Brain microvascular endothelial cell (primary cell): ENCODE measurements at regions not wholly inside any gene's neighbourhood (a gene's known extent, or its start where the extent isn't known, plus 50 kb on each side); places are given as distances from the start of the nearest gene placed in this dataset.

ENCODE experiments used
- DNase-seq: peaks from one replicate; pipeline ENCODE4 v3.0.0-alpha.2; 2020
- H3K27ac ChIP-seq: fragments of 250-450 bp; sonication (Bioruptor Pico); 2 replicates; pipeline ENCODE4 v1.5.1; 2020; ENCODE audit warnings: mild to moderate bottlenecking, moderate library complexity
- H3K27me3 ChIP-seq: fragments of 250-450 bp; sonication (Bioruptor Pico); replicated peaks from 2 replicates; pipeline ENCODE4 v1.5.1; 2020; ENCODE audit warnings: mild to moderate bottlenecking
- H3K36me3 ChIP-seq: fragments of 250-450 bp; sonication (Bioruptor Pico); replicated peaks from 2 replicates; pipeline ENCODE4 v1.5.1; 2020; ENCODE audit warnings: mild to moderate bottlenecking
- H3K4me3 ChIP-seq: 2 replicates; pipeline ENCODE4 v1.5.1; 2011; ENCODE audit warnings: low read depth, mild to moderate bottlenecking, control low read depth, low read length, moderate library complexity
- CTCF ChIP-seq: IDR thresholded peaks from 2 replicates; pipeline ENCODE4 v1.5.1; 2011; ENCODE audit warnings: low read depth, mild to moderate bottlenecking, moderate library complexity, low read length, control low read depth, inconsistent platforms; ENCODE audit errors: missing control alignments
- in situ Hi-C: cut with HindIII; loops from 2 replicates; pipeline ENCODE4 v1.10.0; 2017; ENCODE audit warnings: low sequenced_read_pairs, low pct_ligation_motif_present

- TF ChIP-seq CTCF: no peak
- in situ Hi-C loops: no loop called here
- Histone ChIP-seq H3K27me3 (no peaks in the 10 kb centered on the region), H3K27ac (no peak overlapping the region), H3K4me3 (no peak overlapping the region), H3K36me3 (no peaks in the 10 kb centered on the region)
- no peak for DNase-seq
Observed at GRCh38 chr1:211206981-211207380, 52.2 kb upstream of the RCOR3 start.

GRCh38 chr1:211200311-211200710, 58.9 kb upstream of the RCOR3 start:
- H3K36me3 ChIP-seq: no peaks in the 10 kb centered on the region
- in situ Hi-C loops: no loop called here
- TF ChIP-seq CTCF: no peak
- no peak for DNase-seq
- H3K27ac ChIP-seq: no peak overlapping the region
- no peak overlapping the region for H3K4me3 ChIP-seq
- no peaks in the 10 kb centered on the region for H3K27me3 ChIP-seq

GRCh38 chr1:211198880-211199279, 60.3 kb upstream of the RCOR3 start:
- H3K36me3 ChIP-seq: no peaks in the 10 kb centered on the region
- H3K27me3 ChIP-seq: no peaks in the 10 kb centered on the region
- no peak overlapping the region for H3K27ac ChIP-seq
- in situ Hi-C loops: no loop called here
- no peak for DNase-seq
- no peak for TF ChIP-seq CTCF
- no peak overlapping the region for H3K4me3 ChIP-seq

GRCh38 chr1:211198111-211198510, 61.1 kb upstream of the RCOR3 start:
- no peak for TF ChIP-seq CTCF
- Histone ChIP-seq H3K27me3 (no peaks in the 10 kb centered on the region), H3K4me3 (no peak overlapping the region), H3K36me3 (no peaks in the 10 kb centered on the region), H3K27ac (peak overlapping the region; percentile 29)
- in situ Hi-C loops: no loop called here
- peak; percentile 43 for DNase-seq

GRCh38 chr1:211196880-211197279, 62.3 kb upstream of the RCOR3 start:
- Histone ChIP-seq H3K27ac (no peak overlapping the region), H3K36me3 (no peaks in the 10 kb centered on the region), H3K4me3 (no peak overlapping the region), H3K27me3 (no peaks in the 10 kb centered on the region)
- in situ Hi-C loops: no loop called here
- no peak for TF ChIP-seq CTCF
- no peak for DNase-seq

GRCh38 chr1:211194826-211195225, 60.9 kb upstream of the KCNH1 start:
- no peak for DNase-seq
- no peak overlapping the region for H3K4me3 ChIP-seq
- no peak for TF ChIP-seq CTCF
- in situ Hi-C loops: no loop called here
- no peak overlapping the region for H3K27ac ChIP-seq
- H3K36me3 ChIP-seq: no peaks in the 10 kb centered on the region
- H3K27me3 ChIP-seq: no peaks in the 10 kb centered on the region
